ENCODE measurements at regions not wholly inside any gene's neighbourhood (a gene's known extent, or its start where the extent isn't known, plus 50 kb on each side); places are given as distances from the start of the nearest gene placed in this dataset.

- TF ChIP-seq CTCF (IDR thresholded peaks at IDR 0.05; ENCODE audit: extremely low read depth, insufficient read depth, missing control alignments) = no peak
- in situ Hi-C loops (cut with MboI; ENCODE audit: low pct_unique_long_range_greater_than_20kb, low sequenced_read_pairs, unreplicated experiment) = no loop called here
- DNase-seq (ENCODE audit: low spot score) = no peak
Measured at GRCh38 chr18:39635966-39636365, 2070.4 kb upstream of the CELF4 start.

GRCh38 chr18:39635192-39635591 lies 2069.6 kb upstream of the CELF4 start:
- in situ Hi-C loops (cut with MboI; ENCODE audit: low pct_unique_long_range_greater_than_20kb, low sequenced_read_pairs, unreplicated experiment) = no loop called here
- DNase-seq (ENCODE audit: low spot score) = no peak
- TF ChIP-seq CTCF (IDR thresholded peaks at IDR 0.05; ENCODE audit: extremely low read depth, insufficient read depth, missing control alignments) = no peak

- in situ Hi-C loops (cut with MboI; ENCODE audit: low pct_unique_long_range_greater_than_20kb, low sequenced_read_pairs, unreplicated experiment) = no loop called here
- no peak for DNase-seq (ENCODE audit: low spot score)
- no peak for TF ChIP-seq CTCF (IDR thresholded peaks at IDR 0.05; ENCODE audit: extremely low read depth, insufficient read depth, missing control alignments)
Measured at GRCh38 chr18:39627936-39628335, 2062.3 kb upstream of the CELF4 start.

- DNase-seq (ENCODE audit: low spot score) = no peak
- in situ Hi-C loops (cut with MboI; ENCODE audit: low pct_unique_long_range_greater_than_20kb, low sequenced_read_pairs, unreplicated experiment) = no loop called here
- no peak for TF ChIP-seq CTCF (IDR thresholded peaks at IDR 0.05; ENCODE audit: extremely low read depth, insufficient read depth, missing control alignments)
Measured at GRCh38 chr18:39624961-39625360, 2059.4 kb upstream of the CELF4 start.

- no peak for DNase-seq (ENCODE audit: low spot score)
- no peak for TF ChIP-seq CTCF (IDR thresholded peaks at IDR 0.05; ENCODE audit: extremely low read depth, insufficient read depth, missing control alignments)
- in situ Hi-C loops (cut with MboI; ENCODE audit: low pct_unique_long_range_greater_than_20kb, low sequenced_read_pairs, unreplicated experiment) = no loop called here
Measured at GRCh38 chr18:39622431-39622830, 2056.8 kb upstream of the CELF4 start.

- TF ChIP-seq CTCF (IDR thresholded peaks at IDR 0.05; ENCODE audit: extremely low read depth, insufficient read depth, missing control alignments) = no peak
- no peak for DNase-seq (ENCODE audit: low spot score)
- in situ Hi-C loops (cut with MboI; ENCODE audit: low pct_unique_long_range_greater_than_20kb, low sequenced_read_pairs, unreplicated experiment) = no loop called here
Measured at GRCh38 chr18:39620551-39621168, 2055.1 kb upstream of the CELF4 start.
